ENCODE measurements at regions not wholly inside any gene's neighbourhood (a gene's known extent, or its start where the extent isn't known, plus 50 kb on each side); places are given as distances from the start of the nearest gene placed in this dataset.

- DNase-seq (ENCODE audit: extremely low read depth, low read depth), result no peak
- no peak overlapping the region for H3K4me3 ChIP-seq (replicated peaks; ENCODE audit: low read depth, low read length)
- TF ChIP-seq CTCF (IDR thresholded peaks at IDR 0.05; ENCODE audit: low read depth, low read length, missing control alignments), result no peak
Measured at GRCh38 chr4:35972814-35973213, 271.5 kb downstream of the ARAP2 start.

GRCh38 chr4:35975617-35976355, 268.5 kb downstream of the ARAP2 start:
- DNase-seq (ENCODE audit: extremely low read depth, low read depth), result no peak
- H3K4me3 ChIP-seq (replicated peaks; ENCODE audit: low read depth, low read length), result no peak overlapping the region
- no peak for TF ChIP-seq CTCF (IDR thresholded peaks at IDR 0.05; ENCODE audit: low read depth, low read length, missing control alignments)

GRCh38 chr4:35978551-35978950, 265.8 kb downstream of the ARAP2 start:
- DNase-seq (ENCODE audit: extremely low read depth, low read depth), result no peak
- TF ChIP-seq CTCF (IDR thresholded peaks at IDR 0.05; ENCODE audit: low read depth, low read length, missing control alignments), result no peak
- H3K4me3 ChIP-seq (replicated peaks; ENCODE audit: low read depth, low read length), result no peak overlapping the region

GRCh38 chr4:35982318-35982717, 262.0 kb downstream of the ARAP2 start:
- DNase-seq (ENCODE audit: extremely low read depth, low read depth), result no peak
- no peak for TF ChIP-seq CTCF (IDR thresholded peaks at IDR 0.05; ENCODE audit: low read depth, low read length, missing control alignments)
- no peak overlapping the region for H3K4me3 ChIP-seq (replicated peaks; ENCODE audit: low read depth, low read length)

- H3K4me3 ChIP-seq (replicated peaks; ENCODE audit: low read depth, low read length), result no peak overlapping the region
- TF ChIP-seq CTCF (IDR thresholded peaks at IDR 0.05; ENCODE audit: low read depth, low read length, missing control alignments), result no peak
Measured at GRCh38 chr4:35986537-35986936, 257.8 kb downstream of the ARAP2 start.

GRCh38 chr4:35993606-35994005, 250.7 kb downstream of the ARAP2 start:
- no peak for TF ChIP-seq CTCF (IDR thresholded peaks at IDR 0.05; ENCODE audit: low read depth, low read length, missing control alignments)

More at GRCh38 chr4:35986537-35986936, 257.8 kb downstream of the ARAP2 start:
- no peak for DNase-seq (ENCODE audit: extremely low read depth, low read depth)

More at GRCh38 chr4:35993606-35994005, 250.7 kb downstream of the ARAP2 start:
- no peak for DNase-seq (ENCODE audit: extremely low read depth, low read depth)
- no peak overlapping the region for H3K4me3 ChIP-seq (replicated peaks; ENCODE audit: low read depth, low read length)

Data from HFF-Myc (cell line).